Effector memory CD4-positive, alpha-beta T cell (primary cell): ENCODE measurements at regions not wholly inside any gene's neighbourhood (a gene's known extent, or its start where the extent isn't known, plus 50 kb on each side); places are given as distances from the start of the nearest gene placed in this dataset.
"Not testable (repeated sequence)": the region's sequence is repeated elsewhere in the genome, so short reads cannot be mapped to it uniquely, and the experiment has no call there.

Experiments used
- DNase-seq, 3 donors: peaks; one replicate each; pipeline ENCODE4 v3.0.0-alpha.2; 2020
- H3K27ac ChIP-seq: 2 replicates; pipeline ENCODE4 v1.7.0; 2013; ENCODE audit warnings: mild to moderate bottlenecking, low read length, moderate library complexity; ENCODE audit not compliant: insufficient read depth, poor library complexity, severe bottlenecking
- H3K27me3 ChIP-seq: replicated peaks from 2 replicates; pipeline ENCODE4 v1.7.0; 2013; ENCODE audit warnings: mild to moderate bottlenecking, low read length; ENCODE audit not compliant: insufficient read depth, control insufficient read depth, poor library complexity, severe bottlenecking
- H3K36me3 ChIP-seq: 2 replicates; pipeline ENCODE4 v1.7.0; 2013; ENCODE audit warnings: mild to moderate bottlenecking, low read length, moderate library complexity; ENCODE audit not compliant: control insufficient read depth, insufficient read depth
- H3K4me1 ChIP-seq: 2 replicates; pipeline ENCODE4 v1.7.0; 2013; ENCODE audit warnings: low read length, mild to moderate bottlenecking; ENCODE audit not compliant: control insufficient read depth, insufficient read depth, poor library complexity, severe bottlenecking
- H3K4me3 ChIP-seq: 2 replicates; pipeline ENCODE4 v1.7.0; 2013; ENCODE audit warnings: low read length, low read depth, mild to moderate bottlenecking; ENCODE audit not compliant: insufficient read depth, poor library complexity, severe bottlenecking
- H3K9me3 ChIP-seq: 2 replicates; pipeline ENCODE4 v1.7.0; 2013; ENCODE audit warnings: mild to moderate bottlenecking, low read length, moderate library complexity; ENCODE audit not compliant: control insufficient read depth

DNA sequence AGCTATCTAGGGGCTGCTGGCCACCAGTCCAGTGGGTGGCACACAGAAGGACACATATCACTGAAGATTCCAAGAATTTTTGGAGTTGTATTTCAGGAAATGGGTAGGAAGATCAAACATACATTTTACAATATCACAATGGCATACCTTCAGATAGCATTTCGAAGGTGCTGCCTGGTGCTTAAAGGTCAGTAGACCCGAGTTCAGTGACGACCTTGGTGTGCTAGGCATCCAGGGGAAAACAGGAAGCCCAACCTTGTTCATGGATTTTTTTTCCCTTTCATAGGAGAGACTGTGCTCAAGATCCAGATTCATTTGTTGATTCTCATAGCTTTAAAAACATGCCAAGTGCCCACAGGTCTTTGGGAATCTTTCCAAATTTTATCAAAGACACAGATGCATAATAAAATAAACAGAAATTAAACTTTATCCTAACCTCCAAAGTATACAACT is 51.0 kb upstream of the RCBTB2 start:
- Histone ChIP-seq H3K36me3 (no peaks in the 10 kb centered on the region), H3K4me1 (peaks cover 19% of the 10 kb centered on the region), H3K27me3 (no peaks in the 10 kb centered on the region), H3K4me3 (no peak overlapping the region), H3K27ac (no peak overlapping the region), H3K9me3 (no peaks in the 10 kb centered on the region)
- no peak for DNase-seq

DNA sequence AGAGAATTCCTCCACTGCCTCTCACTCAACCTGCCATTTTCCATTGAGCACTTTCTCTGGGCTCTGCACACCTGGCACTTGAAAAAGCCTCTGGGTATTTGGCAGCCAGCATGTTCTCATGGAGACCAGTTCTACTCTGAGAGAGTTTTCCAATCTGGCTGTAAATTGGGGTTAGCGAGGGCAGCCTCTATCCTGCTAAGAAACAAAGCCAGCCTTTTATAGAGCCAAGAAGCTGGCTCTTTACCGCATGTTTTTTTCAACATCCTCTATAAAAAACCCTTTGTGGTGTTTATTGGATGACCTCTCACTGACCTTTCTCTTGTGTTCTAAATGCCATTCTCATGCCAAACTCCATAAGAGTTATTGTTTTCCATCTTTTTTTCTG is 52.6 kb upstream of the RCBTB2 start:
- Histone ChIP-seq H3K9me3 (no peaks in the 10 kb centered on the region), H3K27me3 (no peaks in the 10 kb centered on the region), H3K27ac (no peak overlapping the region), H3K4me3 (no peak overlapping the region), H3K4me1 (peaks cover 13% of the 10 kb centered on the region), H3K36me3 (no peaks in the 10 kb centered on the region)
- no peak for DNase-seq

DNA sequence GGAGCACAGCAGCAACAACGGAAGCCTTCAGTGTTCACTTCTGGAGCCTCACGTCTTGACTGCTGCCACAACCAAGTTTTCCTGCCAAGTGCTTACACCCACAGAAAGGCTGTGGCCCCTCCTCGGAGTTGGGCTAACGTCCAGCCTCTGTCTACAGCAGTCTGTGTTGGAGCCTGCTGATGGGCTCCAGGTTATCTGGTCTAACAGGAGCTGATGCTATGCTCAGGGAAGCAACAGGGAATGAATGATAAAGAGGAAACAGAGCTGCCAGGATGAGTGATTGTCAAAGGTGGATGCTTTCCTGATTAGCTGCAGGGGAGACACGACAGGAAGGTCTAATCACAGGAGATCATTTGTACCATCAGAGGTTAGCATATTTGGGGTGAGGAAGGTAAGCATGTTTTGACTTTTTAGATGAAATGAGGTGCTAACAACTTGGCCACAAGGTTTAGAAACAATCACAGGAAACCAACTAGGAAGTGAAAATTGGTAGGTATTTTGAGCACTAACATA is 53.8 kb upstream of the RCBTB2 start:
- Histone ChIP-seq H3K4me3 (no peak overlapping the region), H3K36me3 (no peaks in the 10 kb centered on the region), H3K27me3 (no peaks in the 10 kb centered on the region), H3K9me3 (no peaks in the 10 kb centered on the region), H3K27ac (no peak overlapping the region), H3K4me1 (peaks cover 13% of the 10 kb centered on the region)
- no peak for DNase-seq

DNA sequence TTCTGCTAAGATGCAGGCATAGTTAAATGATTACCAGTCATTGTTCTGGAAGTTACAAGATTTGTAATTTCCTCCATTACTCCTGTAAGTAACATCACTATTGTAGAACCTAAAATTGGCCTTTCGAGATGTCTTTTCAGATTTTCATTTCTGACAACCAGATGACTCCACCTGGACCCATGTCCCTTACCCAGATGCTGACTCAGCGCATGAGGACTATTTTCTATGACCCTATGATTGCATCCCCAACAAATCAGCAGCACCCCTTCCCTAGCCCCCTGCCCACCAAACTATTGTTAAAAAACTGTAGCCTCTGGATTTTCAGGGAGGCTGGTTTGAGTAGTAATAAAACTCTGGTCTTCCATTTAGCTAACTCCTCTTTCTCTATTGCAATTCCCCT is 55.2 kb upstream of the RCBTB2 start:
- Histone ChIP-seq H3K9me3 (no peaks in the 10 kb centered on the region), H3K4me1 (peaks cover 13% of the 10 kb centered on the region), H3K27me3 (no peaks in the 10 kb centered on the region), H3K36me3 (no peaks in the 10 kb centered on the region), H3K27ac (no peak overlapping the region), H3K4me3 (no peak overlapping the region)
- DNase-seq, result no peak

DNA sequence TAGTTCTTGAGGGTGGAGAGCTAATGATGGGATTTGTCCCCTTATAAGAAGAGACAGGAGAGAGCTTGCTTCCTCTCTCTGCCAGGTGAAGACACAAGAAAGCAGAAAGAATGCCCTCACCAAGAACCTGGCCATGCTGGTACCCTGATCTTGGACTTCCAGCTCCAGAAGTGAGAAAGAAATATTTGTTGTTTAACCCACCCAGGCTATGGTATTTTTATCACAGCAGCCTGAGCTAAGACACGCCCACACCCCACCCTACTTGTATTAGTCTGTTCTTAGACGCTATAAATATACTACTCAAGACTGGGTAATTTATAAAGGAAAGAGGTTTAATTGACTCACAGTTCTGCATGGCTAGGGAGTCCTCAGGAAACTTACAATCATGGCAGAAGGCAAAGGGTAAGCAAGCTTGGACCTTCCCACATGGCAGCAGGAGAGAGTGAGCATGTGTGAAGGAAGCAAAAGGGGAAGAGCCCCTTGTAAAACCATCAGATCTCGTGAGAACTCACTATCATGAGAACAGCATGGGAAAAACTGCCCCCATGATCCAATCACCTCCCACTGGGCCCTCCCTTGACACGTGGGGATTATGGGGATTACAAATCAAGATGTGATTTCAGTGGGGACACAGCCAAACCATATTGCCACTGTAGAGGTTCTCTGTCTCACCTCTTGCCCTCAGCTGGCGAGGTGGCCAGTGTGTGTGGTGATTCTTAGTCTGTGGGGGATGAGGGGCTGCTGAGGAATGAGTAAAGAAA is 57.4 kb upstream of the RCBTB2 start:
- Histone ChIP-seq H3K36me3 (no peaks in the 10 kb centered on the region), H3K27ac (no peak overlapping the region), H3K4me3 (no peak overlapping the region), H3K27me3 (no peaks in the 10 kb centered on the region), H3K4me1 (peaks cover 13% of the 10 kb centered on the region), H3K9me3 (no peaks in the 10 kb centered on the region)
- no peak for DNase-seq

DNA sequence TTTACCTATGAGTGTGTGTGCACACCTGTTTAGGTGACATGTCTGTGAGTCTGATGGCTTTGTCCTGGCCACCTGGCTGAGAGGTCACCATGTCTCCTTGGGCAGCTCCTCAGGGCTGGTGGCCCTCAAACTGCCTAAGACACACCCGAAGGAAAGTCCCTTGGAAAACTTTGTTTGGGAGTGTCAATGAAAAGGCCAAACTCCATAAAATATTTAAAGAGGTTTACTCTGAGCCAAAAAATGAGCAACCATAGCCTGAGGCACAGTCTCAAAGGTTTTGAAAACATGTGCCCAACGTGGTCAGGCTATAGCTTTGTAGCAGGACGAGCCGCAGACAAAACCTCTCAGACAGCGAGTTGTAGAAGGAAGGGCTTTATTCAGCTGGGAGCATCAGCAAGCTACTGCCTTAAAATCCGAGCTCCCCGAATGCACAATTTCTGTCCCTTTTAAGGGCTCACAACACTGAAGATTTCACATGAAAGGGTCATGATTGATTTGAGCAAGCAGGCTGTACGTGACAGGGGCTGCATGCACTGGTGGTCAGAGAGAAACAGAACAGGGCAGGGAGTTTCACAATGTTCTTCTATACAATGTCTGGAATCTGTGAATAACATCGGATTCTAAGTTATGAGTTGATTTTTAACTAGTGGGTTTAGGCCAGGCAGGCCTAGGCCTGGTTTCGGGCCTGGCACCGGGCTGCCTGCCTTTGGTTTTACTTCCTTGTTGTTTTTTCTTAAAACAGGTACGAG is 58.4 kb upstream of the RCBTB2 start:
- H3K27ac ChIP-seq, H3K4me1 ChIP-seq, H3K36me3 ChIP-seq: not testable (repeated sequence)

DNA sequence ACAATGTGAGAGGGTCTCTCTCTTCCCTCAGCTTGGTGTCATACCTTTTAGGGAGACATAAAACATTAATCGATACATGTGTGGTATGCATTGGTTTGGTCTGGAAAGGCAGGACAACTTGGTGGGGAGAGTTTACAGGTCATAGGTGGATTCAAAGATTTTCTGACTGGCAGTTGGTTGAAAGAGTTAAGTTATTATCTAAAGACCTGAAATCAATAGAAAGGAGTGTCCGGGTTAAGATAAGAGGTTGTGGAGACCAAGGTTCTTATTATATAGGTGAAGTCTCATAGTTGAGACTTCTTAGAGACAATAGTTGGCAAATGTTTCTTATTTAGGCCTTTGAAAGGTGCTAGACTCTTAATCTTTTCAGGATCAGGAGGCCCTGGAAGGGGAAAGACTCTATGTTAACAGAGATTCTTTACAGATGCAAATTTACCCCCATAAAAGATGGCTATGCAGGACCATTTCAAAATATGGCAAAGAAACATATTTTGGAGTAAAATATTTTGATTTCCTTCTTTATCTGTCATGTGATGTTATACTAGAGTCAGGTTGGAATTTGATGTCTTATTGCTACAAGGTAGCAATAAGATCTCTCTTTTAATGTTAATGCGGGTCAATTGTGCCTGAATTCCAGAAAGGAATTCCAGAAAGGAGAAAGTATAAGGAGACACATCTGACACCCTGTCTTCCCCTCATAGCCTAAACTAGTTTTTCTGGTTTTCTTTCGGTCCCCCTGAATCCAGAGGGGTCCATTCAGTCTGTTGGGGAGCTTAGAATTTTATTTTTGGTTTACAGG is 59.2 kb upstream of the RCBTB2 start:
- peaks cover 2% of the 10 kb centered on the region for H3K4me1 ChIP-seq
- H3K27me3 ChIP-seq, result no peaks in the 10 kb centered on the region
- no peak for DNase-seq
- H3K27ac ChIP-seq, result no peak overlapping the region
- H3K4me3 ChIP-seq, result no peak overlapping the region
- H3K9me3 ChIP-seq, result no peaks in the 10 kb centered on the region
- H3K36me3 ChIP-seq, result no peaks in the 10 kb centered on the region

More for the DNA sequence above, 58.4 kb upstream of the RCBTB2 start:
- not testable (repeated sequence) for H3K9me3 ChIP-seq, H3K4me3 ChIP-seq, H3K27me3 ChIP-seq, DNase-seq

DNA sequence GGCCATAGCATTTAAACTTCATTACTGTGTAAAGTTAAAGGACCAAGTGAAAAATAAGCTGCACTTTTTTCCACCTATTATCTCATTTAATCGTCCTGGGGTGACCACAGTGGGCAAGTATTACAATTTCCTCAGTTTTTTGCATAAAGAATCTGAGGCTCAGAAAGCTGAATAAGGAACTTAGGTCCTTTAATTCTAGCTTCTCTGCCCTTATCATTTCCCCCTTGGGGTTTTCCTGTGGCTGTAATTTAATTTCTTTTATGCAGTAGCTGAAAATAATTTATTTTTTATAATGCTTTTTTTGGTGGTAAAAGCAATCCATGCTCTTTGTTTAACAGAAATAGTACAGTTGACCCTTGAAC is 59.8 kb upstream of the RCBTB2 start:
- H3K4me1 ChIP-seq, result no peaks in the 10 kb centered on the region
- H3K27me3 ChIP-seq, result no peaks in the 10 kb centered on the region

DNA sequence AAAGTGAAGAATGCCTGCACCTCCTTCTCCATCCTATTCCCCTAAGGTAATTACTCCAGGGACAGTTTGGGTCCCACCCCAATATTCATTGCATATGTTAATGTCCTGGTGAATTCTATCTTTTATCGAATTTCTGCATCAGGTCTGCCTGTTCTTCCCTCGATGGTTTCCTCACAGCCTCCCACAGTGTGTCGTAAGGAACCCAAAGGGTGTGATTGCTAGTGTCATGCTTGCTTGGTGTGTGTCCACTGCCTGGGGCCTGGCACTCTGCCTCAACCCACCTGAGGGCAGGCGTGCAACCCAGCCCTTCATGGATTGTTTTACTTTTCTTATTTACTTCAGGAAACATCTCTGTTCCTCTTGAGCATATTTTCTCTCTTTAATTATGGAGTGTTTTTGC is 60.2 kb upstream of the CYSLTR2 start:
- Histone ChIP-seq H3K4me1 (no peaks in the 10 kb centered on the region), H3K27me3 (no peaks in the 10 kb centered on the region), H3K27ac (no peak overlapping the region), H3K9me3 (no peaks in the 10 kb centered on the region), H3K36me3 (no peaks in the 10 kb centered on the region), H3K4me3 (no peak overlapping the region)
- no peak for DNase-seq

More for the DNA sequence above, 59.8 kb upstream of the RCBTB2 start:
- Histone ChIP-seq H3K9me3 (no peaks in the 10 kb centered on the region), H3K4me3 (no peak overlapping the region), H3K36me3 (no peaks in the 10 kb centered on the region), H3K27ac (no peak overlapping the region)
- DNase-seq, result no peak
